ENCODE measurements at regions not wholly inside any gene's neighbourhood (a gene's known extent, or its start where the extent isn't known, plus 50 kb on each side); places are given as distances from the start of the nearest gene placed in this dataset.

GRCh38 chr14:84566109-84566508, 963.8 kb upstream of the FLRT2 start:
- TF ChIP-seq CTCF (IDR thresholded peaks at IDR 0.05; ENCODE audit: poor library complexity, severe bottlenecking) (no peak), POLR2AphosphoS5 (IDR thresholded peaks at IDR 0.05) (no peak), REST (IDR thresholded peaks at IDR 0.05; ENCODE audit: borderline replicate concordance) (no peak), EP300 (conservative IDR thresholded peaks at IDR 0.05; ENCODE audit: poor library complexity, severe bottlenecking) (no peak), EZH2 (IDR thresholded peaks at IDR 0.05; ENCODE audit: borderline replicate concordance, insufficient read depth, low read length, poor library complexity, severe bottlenecking) (no peak), MXI1 (conservative IDR thresholded peaks at IDR 0.05; ENCODE audit: poor library complexity, severe bottlenecking) (no peak), RAD21 (conservative IDR thresholded peaks at IDR 0.05) (no peak), SMC3 (conservative IDR thresholded peaks at IDR 0.05; ENCODE audit: poor library complexity) (no peak), TAF1 (IDR thresholded peaks at IDR 0.05; ENCODE audit: low read depth) (no peak)
